GM21576 (cell line): ENCODE measurements at regions not wholly inside any gene's neighbourhood (a gene's known extent, or its start where the extent isn't known, plus 50 kb on each side); places are given as distances from the start of the nearest gene placed in this dataset.

Experiments used
- ATAC-seq: cut with Tn5 transposase; IDR thresholded peaks from one replicate; pipeline ENCODE4 v1.9.1; 2021; ENCODE audit warnings: mild to moderate bottlenecking, moderate library complexity; ENCODE audit not compliant: unreplicated experiment

DNA sequence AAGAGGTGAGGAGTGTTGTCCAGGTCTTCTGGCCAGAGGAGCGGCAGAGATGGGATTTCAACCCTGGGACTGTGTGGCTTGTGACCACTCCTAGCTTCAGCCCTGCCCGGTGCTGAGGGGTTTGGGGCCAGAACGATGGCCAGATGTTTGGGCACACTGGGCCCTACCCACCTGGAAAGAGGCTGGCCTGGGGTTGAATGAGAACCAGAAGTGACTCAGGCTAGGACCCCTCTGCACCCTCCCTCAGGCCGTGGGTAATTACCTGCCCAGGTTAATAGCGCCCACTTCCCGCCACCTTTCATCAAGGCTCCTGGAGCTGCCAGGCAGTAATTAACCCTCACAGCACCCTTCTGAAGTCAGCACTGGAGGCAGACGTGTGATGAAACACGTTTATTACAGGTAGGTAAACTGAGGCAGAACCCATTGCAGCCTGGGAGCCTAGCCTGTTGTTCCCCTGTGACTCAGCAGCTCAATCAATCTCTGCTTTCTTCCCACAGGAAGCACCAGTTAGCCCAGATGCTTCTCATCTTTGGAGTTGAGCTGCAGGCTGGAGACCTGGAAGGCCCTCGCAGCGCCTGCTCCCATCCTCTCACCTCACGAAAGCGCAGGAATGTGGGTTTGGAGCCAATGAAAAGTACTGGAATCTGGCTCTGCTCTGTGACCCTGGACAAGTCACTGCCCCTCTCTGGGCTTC, 120.8 kb downstream of the CEBPB start:
- no peak for ATAC-seq

DNA sequence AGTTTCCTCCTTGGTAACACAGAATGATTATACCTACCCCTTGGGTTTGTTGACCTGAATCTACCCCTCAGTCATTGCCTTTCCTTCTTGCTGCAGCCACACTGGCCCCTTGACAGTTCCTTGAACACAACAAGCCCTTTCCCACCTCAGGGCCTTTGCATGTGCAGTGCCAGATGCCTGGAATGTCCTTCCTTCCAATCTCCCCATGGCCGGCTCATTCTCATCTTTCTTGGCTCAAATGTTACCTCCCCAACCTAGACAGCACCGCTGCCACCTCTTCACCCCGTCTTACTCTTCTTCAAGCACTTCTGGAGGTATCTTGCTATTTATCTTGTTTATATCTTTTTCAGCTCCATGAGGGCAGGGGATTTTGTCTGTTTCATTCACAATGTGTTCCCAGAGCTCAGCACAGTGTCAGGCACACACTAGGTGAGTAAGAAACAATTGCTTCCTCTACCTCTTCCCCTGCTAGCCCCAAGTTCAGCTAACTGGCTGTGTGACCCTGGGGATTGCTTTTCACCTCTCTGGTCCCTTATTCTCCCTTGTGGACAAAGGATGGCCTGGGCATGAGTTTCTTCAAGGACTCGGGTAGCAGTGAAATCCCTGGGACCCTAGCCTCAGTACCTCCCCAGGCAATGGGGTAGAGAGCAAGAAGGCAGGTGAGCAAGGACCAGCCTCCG, 121.5 kb downstream of the CEBPB start:
- ATAC-seq = no peak

DNA sequence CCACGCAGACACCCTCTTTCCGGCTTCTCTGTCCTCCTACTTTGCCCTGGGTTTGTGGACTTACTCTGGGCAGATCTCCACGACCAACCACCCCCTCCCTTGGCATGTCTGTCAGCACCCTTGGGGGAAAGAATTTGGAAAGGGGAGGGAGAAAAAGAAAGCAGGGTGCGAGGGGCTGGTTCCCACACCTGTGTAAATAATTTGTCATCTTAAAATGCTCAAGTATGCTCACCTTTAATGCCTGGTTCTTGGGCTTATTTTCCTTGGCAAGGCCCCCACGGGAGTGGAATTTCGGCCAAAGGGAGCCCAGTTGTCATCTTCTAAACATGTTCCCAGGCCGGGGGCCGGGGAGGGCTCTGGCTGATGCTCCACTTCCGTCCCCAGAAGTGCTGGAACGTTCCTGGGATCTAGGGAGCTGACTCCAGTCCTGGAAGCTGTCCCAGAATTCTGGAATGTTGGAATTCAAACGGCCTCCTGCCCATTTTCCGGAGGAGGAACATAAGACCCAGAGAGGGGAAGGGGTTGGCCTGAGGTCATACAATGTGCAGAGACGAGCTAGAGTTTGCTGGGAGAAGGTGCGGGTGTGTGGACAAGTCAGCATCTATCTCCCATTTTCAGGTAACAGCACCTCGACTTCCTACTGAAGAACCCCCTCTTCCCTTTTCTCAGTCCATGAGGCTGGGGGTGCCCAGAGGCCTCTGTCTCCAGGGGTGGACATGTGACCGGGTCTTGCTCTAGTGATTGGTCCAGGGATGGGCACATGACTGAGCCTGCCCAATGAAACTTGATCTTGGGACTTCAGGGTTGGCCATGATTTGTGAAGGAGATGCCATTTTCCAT, 122.3 kb downstream of the CEBPB start:
- ATAC-seq = no peak

DNA sequence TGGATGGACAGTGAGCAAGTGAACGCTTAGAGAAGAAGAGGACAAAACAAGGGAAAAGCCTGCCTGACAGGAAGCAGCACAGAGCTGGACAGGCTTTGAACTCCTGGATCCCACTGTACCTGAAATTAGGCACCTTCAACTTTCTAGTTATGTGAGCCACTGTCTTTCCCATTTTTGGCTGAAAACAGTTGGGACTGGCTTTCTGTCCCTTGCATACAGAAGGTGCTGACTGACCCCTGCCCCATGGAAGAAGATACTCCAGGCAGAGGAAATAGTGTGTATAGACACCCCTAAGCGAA, 122.8 kb downstream of the CEBPB start:
- ATAC-seq = no peak

DNA sequence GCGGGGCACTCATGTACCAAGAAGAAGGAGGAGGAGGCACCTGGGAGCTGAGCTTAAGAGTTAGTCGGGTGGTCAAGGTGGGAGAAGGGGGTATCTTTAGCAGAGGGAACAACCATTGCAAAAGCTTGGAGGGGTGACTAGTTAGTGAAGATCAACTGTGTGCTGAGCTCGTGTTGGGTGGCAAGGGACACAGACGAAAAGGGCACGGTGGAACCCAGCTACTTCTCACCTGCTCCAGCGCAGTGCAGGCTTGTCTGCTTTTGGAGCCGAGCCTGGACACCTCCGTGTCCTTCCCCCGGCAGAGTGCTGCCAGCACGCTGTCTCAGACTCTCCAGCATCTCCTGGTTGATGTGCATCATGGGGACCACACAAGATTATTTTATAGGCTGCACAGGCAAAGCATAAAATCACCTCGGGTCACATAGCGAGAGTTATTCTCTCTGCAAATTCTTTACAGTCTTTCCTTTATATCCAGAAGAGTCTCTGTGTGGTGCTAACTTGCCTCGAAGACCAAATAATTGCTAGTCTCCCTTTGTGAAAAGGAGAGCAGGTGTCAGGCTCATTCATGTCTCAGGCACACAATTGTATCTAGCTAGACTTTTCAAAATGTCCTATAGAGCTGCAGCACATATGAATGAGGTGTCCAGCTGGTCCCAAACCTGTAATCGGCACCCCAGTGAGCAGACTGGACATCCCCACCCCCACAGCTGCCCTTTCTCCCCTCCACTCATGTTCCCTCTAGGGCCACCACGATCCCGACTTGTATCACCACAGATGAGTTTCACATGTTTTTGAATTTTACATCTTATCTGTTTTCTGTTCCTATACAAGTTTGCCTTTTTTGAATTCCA, 123.4 kb downstream of the CEBPB start:
- no peak for ATAC-seq

DNA sequence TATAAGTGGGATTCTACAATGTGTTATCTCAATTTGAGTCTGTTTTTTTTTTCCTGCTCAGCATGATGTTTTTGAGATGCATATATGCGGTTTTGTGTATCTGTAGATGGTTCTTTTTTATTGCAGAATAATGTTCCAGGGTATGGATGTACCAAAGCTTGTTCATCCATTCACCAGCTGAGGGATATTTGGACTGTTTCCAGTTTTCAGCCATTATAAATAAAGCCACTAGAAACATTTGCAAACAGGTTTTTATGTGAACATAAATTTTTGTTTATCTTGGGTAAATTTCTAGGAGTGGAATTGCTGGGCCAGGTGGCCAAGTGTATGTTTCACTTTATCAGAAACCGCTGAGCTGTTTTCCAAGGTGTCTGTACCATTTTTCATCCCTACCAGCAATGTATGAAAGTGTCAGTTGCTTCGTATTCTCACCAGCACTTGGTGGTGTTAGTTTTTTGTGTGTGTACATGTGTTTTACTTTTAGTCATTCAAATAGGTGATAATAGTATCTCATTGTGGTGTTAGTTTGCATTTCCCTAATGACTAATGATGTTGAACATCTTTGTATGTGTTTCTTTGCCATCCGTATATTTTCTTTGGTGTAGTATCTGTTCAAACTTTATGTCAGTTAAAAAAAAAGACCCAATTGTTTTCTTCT, 124.2 kb downstream of the CEBPB start:
- no peak for ATAC-seq

DNA sequence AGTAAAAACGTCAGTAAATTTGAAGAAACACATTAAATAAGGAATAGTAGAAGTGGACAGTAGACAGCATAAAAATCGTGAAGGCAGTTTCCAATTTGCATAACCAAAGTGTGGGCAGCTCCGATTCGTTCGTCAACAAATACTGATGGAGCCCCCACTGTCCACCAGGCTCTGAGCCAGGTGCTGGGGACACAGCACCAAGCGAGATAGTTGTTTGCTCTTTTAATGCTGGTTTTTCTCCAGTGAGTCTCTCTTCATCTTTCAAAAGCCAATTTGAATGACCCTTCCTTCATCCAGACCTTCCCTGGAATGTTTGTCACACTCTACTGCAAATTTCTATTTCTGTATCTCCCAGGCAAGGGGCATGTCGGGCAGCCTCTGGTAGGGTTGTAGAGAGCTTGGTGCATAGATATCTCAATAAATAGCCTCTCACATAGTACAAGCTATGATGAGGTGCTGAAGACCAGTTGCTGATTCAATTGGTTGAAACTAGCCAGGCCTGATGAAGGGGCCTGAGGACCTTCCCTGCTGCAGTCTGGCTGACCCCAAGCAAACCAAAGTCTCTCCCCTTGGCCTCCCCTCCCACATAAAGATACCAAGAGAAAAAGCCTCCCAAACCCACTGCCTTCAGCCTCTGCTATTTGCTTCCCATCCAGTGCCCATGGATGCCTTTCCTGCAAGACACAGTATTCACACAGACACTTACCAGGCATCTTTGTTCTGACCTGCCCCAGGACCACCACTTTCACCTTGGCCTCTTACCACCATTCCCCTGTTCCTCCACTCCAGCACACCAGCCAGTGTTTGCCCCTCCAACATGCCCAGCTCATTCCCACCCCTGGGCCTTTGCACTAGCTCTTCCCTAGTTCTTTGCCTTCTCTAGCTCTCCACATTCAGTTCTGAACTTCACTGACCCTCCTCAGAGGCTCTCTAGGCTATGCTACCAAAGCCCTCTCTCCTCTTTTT, 125.2 kb downstream of the CEBPB start:
- no peak for ATAC-seq

DNA sequence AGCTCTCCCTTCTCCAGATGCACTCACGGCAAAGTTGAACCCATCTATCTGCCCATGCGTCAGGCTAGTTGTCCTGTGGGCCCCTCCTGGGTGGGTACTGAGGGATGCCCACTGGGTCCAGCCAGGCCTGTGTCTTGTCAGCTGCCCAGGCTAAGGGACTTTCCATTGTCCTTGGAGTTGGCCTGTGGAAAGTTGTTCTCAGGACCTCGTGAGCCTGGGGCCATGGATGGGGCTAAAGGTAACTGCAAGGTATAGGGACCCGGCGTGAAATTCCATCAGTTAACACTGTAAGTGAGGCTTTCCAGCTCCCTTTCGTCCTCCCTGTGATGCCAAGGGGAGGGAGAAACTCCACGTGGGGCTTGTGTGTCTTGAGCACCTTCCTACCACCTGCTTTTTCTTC, 126.5 kb downstream of the CEBPB start:
- ATAC-seq = no peak

DNA sequence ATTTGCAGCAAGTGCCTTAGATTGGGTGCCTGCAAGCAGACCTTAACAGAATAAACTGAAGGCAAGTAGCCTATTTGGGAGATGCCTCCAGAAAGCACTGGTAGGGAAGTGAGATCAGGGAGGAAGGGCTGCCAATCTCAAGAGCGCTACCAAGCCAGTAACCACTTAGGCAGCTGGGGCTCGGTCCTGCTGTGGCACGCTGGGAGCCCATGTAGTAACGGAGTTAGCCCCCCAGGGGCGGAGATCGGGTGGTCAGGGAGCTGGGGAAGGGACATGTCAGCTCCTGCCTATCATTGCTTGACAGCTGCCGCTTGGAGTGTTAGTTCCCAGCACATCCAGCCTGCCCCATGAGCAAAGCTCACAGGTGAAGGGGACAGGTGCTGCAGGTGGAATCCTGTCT, 127.0 kb downstream of the CEBPB start:
- ATAC-seq = no peak

DNA sequence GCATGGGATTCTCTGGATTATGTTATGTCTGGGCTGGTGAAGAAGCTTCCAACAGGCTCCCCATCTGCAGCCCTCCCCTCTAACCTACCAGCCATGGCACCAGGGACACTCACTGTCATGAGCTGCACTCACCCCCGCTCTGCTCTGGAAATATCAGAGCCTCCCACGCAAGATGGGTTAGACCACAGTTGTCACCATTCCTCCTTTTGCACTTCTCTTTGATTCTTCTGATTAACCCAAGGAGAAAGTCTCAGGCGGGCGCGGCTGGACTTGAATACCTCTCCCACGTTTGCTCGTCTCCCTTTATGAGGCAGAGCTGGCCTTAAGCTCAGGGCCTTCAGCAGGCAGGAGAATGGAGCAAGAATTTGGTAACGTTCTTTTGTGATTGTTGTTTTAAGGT, 128.1 kb downstream of the CEBPB start:
- no peak for ATAC-seq

DNA sequence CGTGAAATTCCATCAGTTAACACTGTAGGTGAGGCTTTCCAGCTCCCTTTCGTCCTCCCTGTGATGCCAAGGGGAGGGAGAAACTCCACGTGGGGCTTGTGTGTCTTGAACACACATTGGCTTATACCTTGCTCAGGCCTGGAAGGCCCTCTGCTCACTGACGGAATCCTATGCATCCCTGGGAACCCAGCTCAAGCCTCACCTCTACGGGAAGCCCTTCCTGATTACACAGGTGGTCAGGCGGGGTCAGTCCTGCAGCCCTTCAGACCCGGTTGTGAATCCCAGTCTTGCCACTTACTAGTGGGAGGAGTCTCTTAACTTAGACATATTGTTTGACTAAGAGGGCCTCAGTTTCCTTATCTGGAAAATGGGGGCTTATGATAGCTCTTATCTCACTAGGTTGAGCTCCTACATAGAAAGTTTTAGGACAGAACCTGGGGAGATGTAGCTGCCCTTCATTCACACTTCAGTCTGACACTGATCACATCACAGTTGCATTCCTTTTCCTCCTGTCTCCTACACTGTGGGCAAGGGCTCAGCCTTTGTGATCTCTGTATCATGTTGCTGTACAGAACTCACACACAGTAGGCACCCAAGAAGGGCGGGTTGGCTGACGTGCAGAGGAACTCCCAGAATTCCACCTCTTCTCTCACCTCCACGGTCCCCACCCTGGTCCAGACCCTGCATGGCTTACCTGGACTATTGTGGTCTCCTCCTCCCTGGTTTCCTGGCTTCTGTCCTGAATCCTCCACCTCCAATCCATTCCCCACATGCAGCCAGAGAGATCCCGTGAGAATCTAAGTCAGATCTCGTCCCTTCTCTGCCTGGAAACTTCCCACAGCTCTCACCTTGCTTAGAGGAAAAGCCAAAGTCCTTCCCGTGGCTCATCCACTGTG, 129.6 kb downstream of the CEBPB start:
- ATAC-seq = no peak

DNA sequence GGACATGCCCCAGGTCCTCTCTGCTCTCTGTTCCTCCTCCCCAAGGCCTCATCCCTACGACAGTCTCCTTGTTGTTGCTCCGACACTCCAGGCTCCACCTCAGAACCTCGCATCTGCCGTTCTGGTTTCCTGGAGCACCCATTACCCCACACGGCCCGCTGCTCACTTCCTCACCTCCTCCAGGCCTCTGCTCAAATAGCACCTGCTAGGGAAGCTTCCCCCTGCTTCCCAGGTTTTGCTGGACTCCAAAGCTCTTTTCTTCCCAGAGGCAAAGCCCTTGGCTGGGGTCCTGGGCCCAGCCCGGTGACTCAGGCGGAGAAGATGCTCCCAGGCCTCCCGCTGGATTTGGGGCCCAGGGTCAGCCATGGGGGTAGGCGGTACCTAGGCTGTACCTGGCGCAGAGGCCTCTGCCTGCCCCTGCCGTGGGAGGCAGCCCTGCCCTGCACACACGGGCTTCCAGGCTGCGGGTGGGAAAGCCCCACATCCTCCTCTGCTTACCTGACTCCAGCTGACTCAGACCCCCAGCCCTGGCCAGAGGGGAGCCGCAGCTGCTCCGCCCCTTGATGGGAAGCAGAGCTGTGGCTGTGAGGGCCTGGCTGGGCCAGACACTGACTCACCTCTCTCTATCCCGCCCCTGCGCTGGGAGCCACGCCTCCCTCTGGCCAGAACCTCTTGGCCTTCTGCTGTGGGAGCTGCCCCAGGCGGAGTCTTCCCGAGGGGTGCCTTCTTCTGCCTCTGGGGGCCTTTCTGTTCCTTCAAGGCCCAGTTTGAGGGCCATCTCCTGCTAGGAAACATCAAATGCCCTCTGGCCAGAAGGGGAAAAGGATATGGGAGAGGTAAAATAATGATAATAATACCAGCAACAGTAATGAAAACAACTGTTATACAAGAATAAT, 130.5 kb downstream of the CEBPB start:
- no peak for ATAC-seq

DNA sequence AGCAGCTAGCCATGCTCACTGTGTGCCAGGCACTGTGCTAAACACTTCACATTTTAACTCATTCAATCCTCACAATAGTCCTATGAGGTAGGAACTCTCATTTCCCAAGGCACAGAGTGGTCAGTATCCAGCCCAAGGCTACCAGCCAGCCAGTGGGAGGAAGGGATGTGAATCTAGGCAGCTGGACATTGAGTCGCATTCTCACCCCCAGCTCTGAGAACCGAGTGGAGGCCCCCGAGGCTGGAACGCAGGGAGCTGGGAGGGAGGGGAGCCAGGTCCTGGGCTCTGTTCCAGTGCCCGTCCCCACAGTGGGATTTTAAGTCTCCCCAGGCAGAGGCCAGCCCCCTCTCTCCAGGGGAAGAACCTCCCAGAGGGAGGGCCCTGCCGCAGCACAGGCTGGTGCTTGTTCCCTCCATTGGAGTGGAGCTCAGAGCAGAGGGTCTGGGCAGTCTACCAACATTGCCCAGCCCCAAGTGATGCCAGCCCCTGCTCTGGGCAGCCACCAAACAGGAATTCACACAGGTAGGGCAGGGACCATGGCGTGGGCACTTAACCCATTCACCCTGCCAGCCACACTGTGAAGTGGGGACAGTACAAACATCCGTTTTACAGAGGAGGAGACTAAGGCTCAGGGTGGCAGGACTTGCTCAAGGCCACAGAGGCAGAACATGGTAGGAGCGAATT, 131.3 kb downstream of the CEBPB start:
- no peak for ATAC-seq

DNA sequence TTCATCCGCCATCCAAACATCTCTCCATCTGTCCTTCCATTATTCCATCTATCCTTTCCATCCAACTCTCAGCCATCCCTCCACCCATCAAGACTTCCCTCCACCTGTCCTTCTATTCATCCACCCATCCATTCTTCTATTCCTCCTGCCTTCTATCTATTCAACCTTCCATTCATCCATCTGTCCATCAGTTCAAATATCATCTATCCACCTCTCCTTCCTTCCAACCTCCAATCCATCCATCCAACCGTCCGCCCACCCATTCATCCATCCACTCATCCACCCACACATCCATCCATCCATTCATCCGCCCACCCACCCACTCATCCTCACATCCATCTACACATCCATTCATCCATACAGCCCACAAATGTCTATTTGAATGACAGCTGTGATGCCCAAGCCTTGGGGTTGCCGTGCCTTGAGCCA, 132.1 kb downstream of the CEBPB start:
- ATAC-seq = no peak

DNA sequence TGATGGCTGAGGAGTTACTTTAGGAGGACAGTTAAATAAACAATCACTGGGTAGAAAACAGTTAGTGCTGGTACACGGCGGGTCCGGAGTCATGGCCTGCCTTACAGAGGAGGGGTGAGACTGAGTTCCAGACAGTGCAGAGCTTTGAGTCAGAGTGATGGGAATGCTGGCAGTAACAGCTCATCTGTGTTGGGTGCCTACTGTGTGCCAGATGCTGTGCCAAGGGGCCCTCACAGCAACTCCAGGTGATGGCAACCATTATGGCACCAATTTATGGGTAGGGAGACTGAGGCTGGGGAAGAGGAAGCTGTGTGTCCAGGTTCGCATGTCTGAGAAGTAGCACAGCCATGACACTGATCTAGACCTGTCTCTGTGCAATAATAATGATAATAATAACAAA, 132.6 kb downstream of the CEBPB start:
- ATAC-seq = no peak

DNA sequence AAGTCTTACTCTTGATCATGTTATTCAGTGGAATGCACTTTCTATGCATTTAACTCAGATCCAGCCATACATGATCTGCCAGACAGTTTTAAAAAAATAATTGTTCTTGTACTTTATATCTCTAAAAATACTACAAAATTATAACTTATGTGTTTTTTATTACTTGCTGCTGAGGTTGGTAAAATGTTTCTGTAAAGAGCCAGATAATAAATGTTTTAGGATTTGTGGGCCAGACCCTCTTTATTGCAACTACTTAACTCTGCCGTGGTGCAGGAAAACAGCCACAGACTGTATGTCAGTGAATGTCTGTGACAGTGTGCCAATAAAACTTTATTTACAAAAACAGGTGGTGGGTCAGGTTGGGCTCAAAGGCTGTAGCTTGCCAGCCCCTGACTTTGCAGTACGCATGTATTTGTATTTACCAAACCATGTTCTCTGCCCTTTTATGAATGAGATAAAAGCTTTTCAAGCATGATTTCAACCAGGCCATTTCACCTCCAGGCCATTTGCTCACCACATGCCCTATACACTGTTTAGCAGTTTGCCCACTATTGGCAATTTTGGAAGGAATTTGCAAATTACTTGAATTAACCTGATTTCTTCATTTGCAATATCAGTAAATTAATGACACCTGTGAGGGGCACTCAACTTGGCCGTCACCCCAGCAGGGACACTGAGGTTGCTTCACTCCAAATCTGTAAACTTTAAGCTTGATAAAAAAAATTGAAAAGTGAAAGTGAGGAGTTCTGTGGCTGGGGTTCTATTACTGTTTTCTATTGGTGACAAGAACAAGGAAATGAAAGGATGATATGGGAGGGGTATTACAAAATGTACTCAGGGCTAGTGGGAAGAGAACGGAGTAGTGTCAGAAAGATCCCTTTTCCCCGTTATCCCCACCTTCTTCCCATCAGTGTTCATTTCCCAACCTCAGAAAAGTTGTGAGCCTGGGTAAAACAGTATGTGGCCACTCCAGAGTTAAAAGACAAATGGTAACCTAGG, 133.4 kb downstream of the CEBPB start:
- no peak for ATAC-seq
